Activated CD8-positive, alpha-beta T cell treated with anti-CD3 and anti-CD28 coated beads for 36 hours (primary cell): ENCODE measurements at regions not wholly inside any gene's neighbourhood (a gene's known extent, or its start where the extent isn't known, plus 50 kb on each side); places are given as distances from the start of the nearest gene placed in this dataset.

Experiments used
- ATAC-seq: fragments of 200-7000 bp; cut with Tn5 transposase; one replicate; pipeline ENCODE4 v1.10.0; 2021; ENCODE audit warnings: mild to moderate bottlenecking, moderate library complexity
- CTCF ChIA-PET: fragments of 350-600 bp; sonication (Branson Sonifier 250); formaldehyde crosslinking; loops from one replicate; lab custom pipeline; 2021; ENCODE audit warnings: antibody characterized with exemption; lab: Charles Lee
- POLR2A ChIA-PET: fragments of 350-600 bp; sonication (Branson Sonifier 250); formaldehyde crosslinking; loops from one replicate; lab custom pipeline; 2021; ENCODE audit warnings: antibody characterized with exemption; lab: Charles Lee
- DNase-seq: peaks from one replicate; pipeline ENCODE4 v3.0.0-alpha.2; 2020
- H3K27ac Mint-ChIP-seq: one replicate; pipeline ENCODE4 v1.8.0; 2021; ENCODE audit warnings: mild to moderate bottlenecking, mixed read lengths
- H3K27me3 Mint-ChIP-seq: one replicate; pipeline ENCODE4 v1.8.0; 2021; ENCODE audit warnings: mixed read lengths
- H3K36me3 Mint-ChIP-seq: one replicate; pipeline ENCODE4 v1.8.0; 2021; ENCODE audit warnings: low read depth, mixed read lengths
- H3K4me1 Mint-ChIP-seq: one replicate; pipeline ENCODE4 v1.8.0; 2021; ENCODE audit warnings: low read depth, mixed read lengths
- H3K4me3 Mint-ChIP-seq: one replicate; pipeline ENCODE4 v1.8.0; 2021; ENCODE audit warnings: mild to moderate bottlenecking, moderate library complexity, mixed read lengths
- H3K9me3 Mint-ChIP-seq: one replicate; pipeline ENCODE4 v1.8.0; 2021; ENCODE audit warnings: mixed read lengths
- intact Hi-C: fragments of 100-400 bp; cut with micrococcal nuclease; formaldehyde crosslinking; loops from one replicate; pipeline ENCODE4 v1.10.0; 2022
- TF ChIP-seq, protein P1 (sequence below): fragments of 200-600 bp; IDR thresholded peaks from one replicate; pipeline ENCODE4 v1.8.0; 2022; ENCODE audit warnings: antibody characterized with exemption, mild to moderate bottlenecking

DNA sequence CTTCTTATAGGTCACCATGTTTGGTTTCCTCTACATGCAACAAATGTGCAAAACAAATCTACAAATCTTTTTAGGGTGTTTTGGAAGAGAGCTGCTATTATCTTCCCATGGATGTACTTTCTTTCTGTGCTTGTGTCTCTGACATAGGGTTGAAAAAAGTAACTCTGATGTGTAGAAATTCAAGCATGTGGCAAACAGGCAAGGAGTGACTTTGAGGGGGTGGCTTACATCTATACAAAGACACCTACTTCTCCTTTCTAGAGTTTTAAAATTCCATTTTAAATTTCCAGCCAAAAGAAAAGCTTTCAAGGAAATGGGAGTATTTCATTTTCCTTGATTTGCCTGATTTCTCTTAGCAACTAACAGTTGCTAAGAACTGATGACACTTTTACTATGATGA is 904.8 kb upstream of the CELF4 start:
- ChIA-PET CTCF (no interaction called here), POLR2A (no interaction called here)
- no peak for DNase-seq
- TF ChIP-seq, protein P1, sequence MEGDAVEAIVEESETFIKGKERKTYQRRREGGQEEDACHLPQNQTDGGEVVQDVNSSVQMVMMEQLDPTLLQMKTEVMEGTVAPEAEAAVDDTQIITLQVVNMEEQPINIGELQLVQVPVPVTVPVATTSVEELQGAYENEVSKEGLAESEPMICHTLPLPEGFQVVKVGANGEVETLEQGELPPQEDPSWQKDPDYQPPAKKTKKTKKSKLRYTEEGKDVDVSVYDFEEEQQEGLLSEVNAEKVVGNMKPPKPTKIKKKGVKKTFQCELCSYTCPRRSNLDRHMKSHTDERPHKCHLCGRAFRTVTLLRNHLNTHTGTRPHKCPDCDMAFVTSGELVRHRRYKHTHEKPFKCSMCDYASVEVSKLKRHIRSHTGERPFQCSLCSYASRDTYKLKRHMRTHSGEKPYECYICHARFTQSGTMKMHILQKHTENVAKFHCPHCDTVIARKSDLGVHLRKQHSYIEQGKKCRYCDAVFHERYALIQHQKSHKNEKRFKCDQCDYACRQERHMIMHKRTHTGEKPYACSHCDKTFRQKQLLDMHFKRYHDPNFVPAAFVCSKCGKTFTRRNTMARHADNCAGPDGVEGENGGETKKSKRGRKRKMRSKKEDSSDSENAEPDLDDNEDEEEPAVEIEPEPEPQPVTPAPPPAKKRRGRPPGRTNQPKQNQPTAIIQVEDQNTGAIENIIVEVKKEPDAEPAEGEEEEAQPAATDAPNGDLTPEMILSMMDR = no peak
- Mint-ChIP-seq H3K27me3 (no peaks in the 10 kb centered on the region), H3K36me3 (no peaks in the 10 kb centered on the region), H3K27ac (no peak overlapping the region), H3K4me1 (no peaks in the 10 kb centered on the region), H3K4me3 (no peak overlapping the region), H3K9me3 (peaks cover 7% of the 10 kb centered on the region)
- no peak for ATAC-seq
- intact Hi-C loops = no loop called here

DNA sequence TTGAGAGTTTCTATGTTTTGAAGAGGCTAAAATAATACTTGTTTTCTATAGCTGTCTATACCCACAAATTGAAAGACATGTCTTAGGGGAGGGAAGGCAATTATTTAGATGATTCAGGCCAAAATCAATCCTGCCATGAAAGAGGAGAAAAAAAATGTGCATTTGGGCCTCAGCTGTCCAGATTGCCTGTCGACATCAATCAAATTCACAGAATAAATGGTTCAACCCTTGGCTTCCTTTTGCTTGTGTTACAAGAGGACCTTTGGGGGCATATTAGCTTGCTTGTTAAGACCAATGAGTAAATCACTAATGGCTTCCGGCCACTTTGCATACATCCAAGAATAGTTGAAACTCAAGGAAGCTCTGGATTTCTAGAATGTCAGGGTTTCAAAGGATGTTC is 900.8 kb upstream of the CELF4 start:
- H3K27me3 Mint-ChIP-seq = no peaks in the 10 kb centered on the region
- H3K27ac Mint-ChIP-seq = no peak overlapping the region
- ChIA-PET CTCF (no interaction called here), POLR2A (no interaction called here)
- no peak overlapping the region for H3K4me3 Mint-ChIP-seq
- ATAC-seq (no peak), DNase-seq (no peak)
- peaks cover 1% of the 10 kb centered on the region for H3K9me3 Mint-ChIP-seq
- no peaks in the 10 kb centered on the region for H3K4me1 Mint-ChIP-seq
- H3K36me3 Mint-ChIP-seq = no peaks in the 10 kb centered on the region
- intact Hi-C loops = no loop called here
- TF ChIP-seq, protein P1 = no peak

DNA sequence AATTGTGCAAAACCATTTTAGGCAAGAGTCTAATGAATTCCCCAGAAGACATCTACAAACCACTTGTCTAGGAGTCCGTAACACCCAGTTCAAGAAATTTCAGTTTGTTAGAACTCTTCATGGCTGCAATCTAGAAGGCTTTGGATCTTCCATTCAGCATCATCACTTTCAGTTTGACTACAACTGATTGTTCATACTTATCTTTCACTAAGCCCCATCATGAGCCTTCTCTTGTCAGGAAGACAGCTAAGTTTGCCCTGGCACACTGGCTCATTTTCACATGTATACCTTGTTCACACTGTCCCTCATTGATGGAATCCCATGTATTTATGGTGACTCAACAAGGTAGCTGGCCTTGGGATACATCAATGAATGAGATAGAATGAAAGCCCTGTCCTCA is 898.4 kb upstream of the CELF4 start:
- Mint-ChIP-seq H3K27ac (no peak overlapping the region), H3K9me3 (peaks cover 1% of the 10 kb centered on the region), H3K27me3 (no peaks in the 10 kb centered on the region), H3K4me3 (no peak overlapping the region), H3K4me1 (no peaks in the 10 kb centered on the region), H3K36me3 (no peaks in the 10 kb centered on the region)
- CTCF ChIA-PET = no interaction called here
- POLR2A ChIA-PET = no interaction called here
- no peak for DNase-seq
- ATAC-seq = peak; percentile 47
- TF ChIP-seq, protein P1 = no peak
- intact Hi-C loops = no loop called here

DNA sequence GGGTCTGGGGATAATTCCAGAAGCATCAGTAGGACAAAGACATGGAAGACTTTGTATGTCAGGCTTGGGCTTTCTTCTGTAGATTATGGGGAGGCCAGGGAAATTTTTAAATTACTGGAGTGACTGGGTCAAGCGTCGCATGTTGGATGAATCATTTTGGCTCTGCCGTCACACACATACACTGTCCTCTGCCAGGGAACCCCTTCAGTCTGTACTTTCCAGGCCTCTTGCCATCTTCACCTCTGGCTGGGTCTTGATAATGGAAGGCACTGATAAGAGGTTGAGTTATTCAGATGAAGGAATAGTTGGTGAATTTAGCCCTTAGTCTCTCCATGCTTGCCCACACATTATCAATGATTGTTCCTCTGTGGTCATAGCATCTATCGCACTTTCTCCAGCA is 895.1 kb upstream of the CELF4 start:
- TF ChIP-seq, protein P1 = no peak
- H3K36me3 Mint-ChIP-seq = no peaks in the 10 kb centered on the region
- no peak overlapping the region for H3K27ac Mint-ChIP-seq
- H3K4me1 Mint-ChIP-seq = no peaks in the 10 kb centered on the region
- no peak overlapping the region for H3K4me3 Mint-ChIP-seq
- ChIA-PET POLR2A (no interaction called here), CTCF (no interaction called here)
- ATAC-seq (no peak), DNase-seq (no peak)
- H3K9me3 Mint-ChIP-seq = no peaks in the 10 kb centered on the region
- no peaks in the 10 kb centered on the region for H3K27me3 Mint-ChIP-seq
- intact Hi-C loops = no loop called here

DNA sequence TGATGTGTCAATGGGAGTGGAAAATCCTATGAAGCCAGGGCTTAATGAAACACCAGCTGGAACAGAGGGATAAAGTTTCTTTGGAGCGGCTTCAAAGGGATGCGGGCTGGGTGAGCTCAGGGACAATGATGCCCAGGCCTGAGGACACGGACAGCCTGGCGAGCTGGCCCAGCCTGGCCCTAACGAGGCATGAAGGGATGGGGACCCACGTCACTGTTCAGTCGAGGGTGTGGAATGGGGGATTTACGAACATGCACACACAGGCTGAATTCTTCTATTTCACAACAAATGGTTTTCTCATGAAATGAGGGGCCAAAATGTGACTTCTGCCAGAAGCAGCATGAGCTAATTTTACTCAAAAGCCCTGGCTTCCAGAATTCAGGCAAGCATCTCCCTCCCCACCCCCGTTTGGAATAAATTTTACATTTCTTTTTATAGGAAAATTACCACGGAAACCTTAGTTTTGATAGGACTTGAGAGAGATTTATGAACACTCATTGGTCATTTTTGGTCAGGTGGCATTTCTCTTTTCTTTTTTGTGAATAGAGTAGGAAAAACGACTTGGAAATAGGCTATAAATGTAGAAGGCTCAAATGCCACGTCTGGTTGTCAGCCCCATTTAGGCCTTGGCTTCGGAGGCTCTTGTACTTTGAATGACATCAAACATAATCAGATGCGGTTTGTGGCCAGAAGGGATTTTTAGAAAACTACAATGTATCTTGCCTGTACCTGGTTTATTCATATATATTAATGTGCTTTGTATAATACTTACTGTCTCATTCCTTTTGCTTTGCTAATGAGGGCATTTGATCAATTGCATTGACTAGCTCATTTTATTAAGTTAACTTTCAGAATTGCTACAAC is 893.8 kb upstream of the CELF4 start:
- H3K36me3 Mint-ChIP-seq = no peaks in the 10 kb centered on the region
- H3K9me3 Mint-ChIP-seq = no peaks in the 10 kb centered on the region
- DNase-seq (no peak), ATAC-seq (no peak)
- ChIA-PET POLR2A (no interaction called here), CTCF (no interaction called here)
- TF ChIP-seq, protein P1 = no peak
- no peaks in the 10 kb centered on the region for H3K27me3 Mint-ChIP-seq
- H3K4me3 Mint-ChIP-seq = no peak overlapping the region
- intact Hi-C loops = no loop called here
- H3K4me1 Mint-ChIP-seq = no peaks in the 10 kb centered on the region
- no peak overlapping the region for H3K27ac Mint-ChIP-seq
